GM12873 (cell line): ENCODE measurements at regions not wholly inside any gene's neighbourhood (a gene's known extent, or its start where the extent isn't known, plus 50 kb on each side); places are given as distances from the start of the nearest gene placed in this dataset.

Experiments
- TF ChIP-seq, protein P1 (sequence below): IDR thresholded peaks from 2 replicates; pipeline ENCODE4 v1.5.1; 2012; ENCODE audit warnings: low read depth, mild to moderate bottlenecking, moderate library complexity, low read length, control low read depth; ENCODE audit not compliant: insufficient read depth; ENCODE audit errors: missing control alignments

DNA sequence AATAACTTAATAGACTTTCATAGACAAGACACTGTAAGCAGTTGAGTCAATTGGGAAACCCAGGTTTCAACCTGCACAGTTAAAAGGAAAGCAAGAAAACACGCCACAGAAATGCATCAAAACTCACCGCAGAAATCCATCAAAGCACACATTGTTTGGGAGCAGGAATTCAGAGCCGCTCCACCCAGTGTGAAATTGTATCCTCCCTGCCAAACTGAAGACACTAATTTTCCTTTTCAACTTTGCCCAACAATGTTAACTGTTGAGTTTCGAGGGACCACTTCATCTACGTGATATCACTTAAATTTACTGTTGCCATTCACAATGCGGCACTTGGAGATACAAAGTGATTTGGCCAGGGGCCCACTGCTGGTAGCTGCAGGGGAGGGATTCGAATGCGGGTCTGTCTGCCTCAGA is 92.7 kb downstream of the DACT2 start:
- TF ChIP-seq, protein P1, sequence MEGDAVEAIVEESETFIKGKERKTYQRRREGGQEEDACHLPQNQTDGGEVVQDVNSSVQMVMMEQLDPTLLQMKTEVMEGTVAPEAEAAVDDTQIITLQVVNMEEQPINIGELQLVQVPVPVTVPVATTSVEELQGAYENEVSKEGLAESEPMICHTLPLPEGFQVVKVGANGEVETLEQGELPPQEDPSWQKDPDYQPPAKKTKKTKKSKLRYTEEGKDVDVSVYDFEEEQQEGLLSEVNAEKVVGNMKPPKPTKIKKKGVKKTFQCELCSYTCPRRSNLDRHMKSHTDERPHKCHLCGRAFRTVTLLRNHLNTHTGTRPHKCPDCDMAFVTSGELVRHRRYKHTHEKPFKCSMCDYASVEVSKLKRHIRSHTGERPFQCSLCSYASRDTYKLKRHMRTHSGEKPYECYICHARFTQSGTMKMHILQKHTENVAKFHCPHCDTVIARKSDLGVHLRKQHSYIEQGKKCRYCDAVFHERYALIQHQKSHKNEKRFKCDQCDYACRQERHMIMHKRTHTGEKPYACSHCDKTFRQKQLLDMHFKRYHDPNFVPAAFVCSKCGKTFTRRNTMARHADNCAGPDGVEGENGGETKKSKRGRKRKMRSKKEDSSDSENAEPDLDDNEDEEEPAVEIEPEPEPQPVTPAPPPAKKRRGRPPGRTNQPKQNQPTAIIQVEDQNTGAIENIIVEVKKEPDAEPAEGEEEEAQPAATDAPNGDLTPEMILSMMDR: no peak

DNA sequence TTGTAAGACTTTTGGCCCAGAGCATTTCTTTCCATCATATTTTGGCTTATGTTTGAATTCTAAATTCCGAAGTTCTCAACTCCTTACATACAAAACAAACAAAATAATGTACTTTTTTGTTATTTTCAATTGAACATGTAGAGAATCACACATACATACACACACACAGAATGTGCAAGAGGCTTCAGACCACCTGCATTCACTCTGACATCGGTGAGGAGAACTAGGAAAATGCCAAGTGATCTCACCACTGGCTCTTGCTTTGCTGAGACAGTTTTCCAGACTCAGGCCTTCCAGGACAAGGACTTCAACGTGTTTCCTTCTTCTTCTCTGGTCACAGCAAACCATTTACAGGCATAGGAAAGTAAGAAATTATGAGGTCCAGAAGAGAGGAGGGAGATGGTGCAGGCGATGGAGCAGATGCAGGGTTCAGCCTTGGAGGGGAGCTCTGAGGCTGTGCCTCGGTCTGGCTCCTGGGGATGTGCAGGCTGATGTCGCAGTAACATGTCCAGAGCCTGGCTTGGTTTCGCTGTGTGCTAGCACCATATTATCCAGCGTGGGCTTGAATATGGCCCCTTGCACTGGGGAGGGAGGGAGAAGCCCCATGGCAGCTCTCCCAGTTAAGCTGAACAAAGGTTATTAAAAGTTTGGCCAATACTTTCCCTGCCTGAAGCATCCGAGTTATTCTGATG is 93.4 kb downstream of the DACT2 start:
- TF ChIP-seq, protein P1: no peak

DNA sequence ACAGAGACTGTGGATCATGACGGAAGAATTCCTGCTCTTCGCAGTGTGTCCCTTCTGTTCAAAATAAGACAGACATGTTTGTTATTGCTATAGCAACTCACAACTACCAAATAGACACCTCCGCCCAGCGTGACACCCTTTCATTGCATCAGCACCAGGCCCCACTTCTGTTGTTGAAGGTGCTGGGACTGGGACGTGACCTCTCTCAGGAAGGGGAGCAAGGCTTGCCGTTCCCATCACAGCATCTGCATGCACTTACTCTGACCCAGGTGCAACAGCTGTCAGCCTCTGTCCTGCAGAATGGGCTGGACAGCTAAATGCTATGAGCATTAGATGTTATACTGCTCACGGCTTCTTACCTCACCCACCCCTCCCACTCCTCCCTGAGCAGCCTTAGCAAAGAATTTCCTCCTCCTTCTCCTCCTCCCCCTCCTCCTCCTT is 94.1 kb downstream of the DACT2 start:
- TF ChIP-seq, protein P1: no peak

DNA sequence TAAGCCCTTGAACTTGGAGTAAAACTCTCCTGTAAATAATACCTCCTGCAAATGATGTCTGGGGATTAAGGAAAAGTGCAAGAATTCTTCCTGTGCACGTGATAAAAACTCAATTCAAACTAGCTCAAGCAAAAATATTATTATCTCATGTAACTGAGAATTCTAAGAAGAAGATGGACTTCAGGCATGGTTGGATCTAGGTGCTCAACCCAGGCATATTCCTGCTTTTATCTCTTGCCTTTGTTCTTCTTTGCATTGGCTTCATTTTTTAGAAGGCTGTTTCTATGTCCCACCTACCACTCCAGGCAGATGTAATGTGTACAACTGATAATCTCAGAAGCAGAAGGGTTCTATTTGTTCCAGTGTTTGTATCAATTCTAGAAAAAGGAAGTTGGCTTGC is 95.8 kb downstream of the DACT2 start:
- TF ChIP-seq, protein P1: no peak

DNA sequence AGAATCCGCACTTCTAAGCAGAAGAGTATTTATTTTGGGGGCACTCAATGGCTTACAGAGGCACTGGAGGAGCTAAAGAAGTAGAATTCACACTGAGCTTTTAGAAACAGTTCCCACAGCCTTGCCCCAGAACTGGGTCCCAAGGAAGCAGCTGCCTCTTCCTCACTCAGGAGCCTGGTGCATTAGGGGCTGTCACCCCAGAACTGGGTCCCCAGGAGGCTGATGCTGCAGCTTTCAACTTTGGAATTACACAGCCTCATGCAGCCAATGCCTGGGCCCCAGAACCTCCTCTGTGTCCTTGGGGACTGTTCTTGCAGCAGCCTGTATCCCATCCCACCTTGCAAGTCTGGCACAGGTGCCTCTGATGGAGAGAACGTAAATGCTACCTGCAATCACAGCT is 96.4 kb downstream of the DACT2 start:
- TF ChIP-seq, protein P1: no peak

DNA sequence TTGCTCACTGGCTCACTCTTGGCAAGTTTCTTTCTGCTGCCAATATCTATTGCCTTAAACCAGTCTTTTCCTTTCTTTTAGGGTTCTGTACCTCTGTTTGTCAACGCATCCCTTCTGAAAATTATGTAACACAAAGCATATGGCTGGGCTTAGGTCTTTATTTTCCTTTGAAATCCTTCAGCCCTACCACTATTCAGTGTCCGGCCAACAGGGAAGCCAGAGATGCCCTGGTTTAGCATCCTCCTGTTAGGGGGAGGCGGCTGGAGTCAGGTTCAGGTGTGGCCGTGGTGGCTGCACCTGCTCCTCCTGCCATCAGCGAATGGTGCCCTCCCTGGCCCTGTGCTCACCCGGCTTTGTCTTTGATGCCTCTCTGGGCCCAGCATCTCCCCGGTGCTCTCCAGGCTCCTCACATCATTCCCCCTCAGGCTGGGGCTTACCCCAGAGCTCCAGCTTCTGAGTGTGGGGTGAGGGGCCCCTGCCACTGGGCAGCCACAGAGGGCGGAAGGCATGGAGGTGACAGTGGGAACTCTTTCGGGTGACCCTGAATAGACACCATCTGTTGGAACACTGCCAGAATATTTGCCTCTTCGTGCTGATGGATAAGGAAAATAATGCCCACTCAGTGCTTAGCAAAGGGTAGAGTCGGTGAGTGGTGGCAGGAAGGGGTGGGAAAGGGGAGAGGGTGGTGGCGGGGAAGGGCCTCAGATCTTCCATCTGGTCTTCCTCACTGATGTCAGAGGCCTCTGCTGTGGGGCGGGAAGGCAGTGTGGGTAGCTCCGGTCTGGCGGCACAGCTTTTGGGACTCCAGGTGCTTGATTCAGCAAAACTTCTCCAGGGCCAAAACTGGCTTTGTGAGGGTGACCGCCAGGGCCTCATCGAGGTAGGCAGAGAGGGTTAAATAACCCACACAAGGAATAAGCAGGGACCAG is 97.2 kb downstream of the DACT2 start:
- TF ChIP-seq, protein P1: no peak

DNA sequence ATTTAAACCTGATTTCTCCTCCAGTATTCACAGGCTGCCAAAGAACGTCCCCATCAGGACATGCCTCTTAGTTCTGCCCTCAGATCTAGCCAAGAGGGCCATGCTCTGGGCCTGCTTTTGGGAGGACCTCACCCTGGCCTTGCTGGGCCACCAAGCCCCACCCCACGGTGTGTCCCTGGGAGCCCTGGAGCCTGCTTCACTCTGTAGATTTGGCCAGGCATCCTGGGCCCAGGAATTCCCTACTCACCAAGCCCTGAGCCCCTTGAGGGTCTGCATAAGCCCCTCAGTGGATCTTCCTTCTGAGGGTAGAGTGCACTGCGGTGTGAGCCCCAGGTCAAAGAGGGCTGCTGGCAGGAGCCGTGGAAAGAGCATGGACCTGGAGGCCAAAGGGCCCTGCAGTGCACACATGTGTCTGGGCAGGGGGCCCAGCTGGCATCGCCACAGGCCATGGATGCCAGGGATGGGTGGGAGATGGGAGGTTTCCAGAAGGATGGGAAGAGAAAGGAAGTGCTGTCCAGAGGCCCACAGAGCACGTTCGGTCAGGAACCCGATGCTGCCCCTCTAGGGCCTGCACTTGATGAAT is 98.0 kb downstream of the DACT2 start:
- TF ChIP-seq, protein P1: no peak
